Karpas-422 (cell line): ENCODE measurements at regions not wholly inside any gene's neighbourhood (a gene's known extent, or its start where the extent isn't known, plus 50 kb on each side); places are given as distances from the start of the nearest gene placed in this dataset.

Experiments used
- DNase-seq: peaks from one replicate; pipeline ENCODE4 v3.0.0-alpha.2; 2015
- H2AFZ ChIP-seq: fragments of 200-600 bp; sonication (generic); 2 replicates; pipeline ENCODE4 v1.6.1; 2014; ENCODE audit warnings: antibody characterized with exemption, low read length, mixed read lengths
- H3K27ac ChIP-seq: fragments of 200-600 bp; sonication (generic); 2 replicates; pipeline ENCODE4 v1.5.1; 2014; ENCODE audit warnings: mild to moderate bottlenecking, low read length, moderate library complexity
- H3K27me3 ChIP-seq: fragments of 200-600 bp; sonication (generic); 2 replicates; pipeline ENCODE4 v1.6.1; 2014; ENCODE audit warnings: low read length, mixed read lengths
- H3K36me3 ChIP-seq: fragments of 200-600 bp; sonication (generic); 2 replicates; pipeline ENCODE4 v1.6.1; 2014; ENCODE audit warnings: low read length, mixed read lengths; ENCODE audit not compliant: insufficient read depth
- H3K4me1 ChIP-seq: fragments of 200-600 bp; sonication (generic); 2 replicates; pipeline ENCODE4 v1.6.1; 2014; ENCODE audit warnings: mild to moderate bottlenecking, low read length, mixed read lengths
- H3K4me2 ChIP-seq: fragments of 200-600 bp; sonication (generic); 2 replicates; pipeline ENCODE4 v1.6.1; 2014; ENCODE audit warnings: low read length, low read depth, mild to moderate bottlenecking; ENCODE audit not compliant: poor library complexity, severe bottlenecking
- H3K4me3 ChIP-seq: fragments of 200-600 bp; sonication (generic); 2 replicates; pipeline ENCODE4 v1.5.1; 2014; ENCODE audit warnings: mild to moderate bottlenecking, antibody characterized with exemption, low read length, mixed read lengths
- H3K79me2 ChIP-seq: fragments of 200-600 bp; sonication (generic); 2 replicates; pipeline ENCODE4 v1.6.1; 2014; ENCODE audit warnings: mild to moderate bottlenecking, low read length, mixed read lengths
- H3K9ac ChIP-seq: fragments of 200-600 bp; sonication (generic); 2 replicates; pipeline ENCODE4 v1.6.0; 2014; ENCODE audit warnings: low read length
- H3K9me2 ChIP-seq: fragments of 200-600 bp; sonication (generic), shearing (Covaris generic); replicated peaks from 2 replicates; pipeline ENCODE4 v1.6.0; 2014; ENCODE audit warnings: mild to moderate bottlenecking, low read length, moderate library complexity; ENCODE audit not compliant: insufficient read depth
- H3K9me3 ChIP-seq: fragments of 300-700, 200-600 bp; sonication (generic); 2 replicates; pipeline ENCODE4 v1.6.1; 2014; ENCODE audit warnings: low read length, mixed read lengths
- H4K20me1 ChIP-seq: fragments of 200-600 bp; sonication (generic); 2 replicates; pipeline ENCODE4 v1.6.1; 2014; ENCODE audit warnings: mild to moderate bottlenecking, antibody characterized with exemption, low read length, low read depth; ENCODE audit not compliant: insufficient read depth

DNA sequence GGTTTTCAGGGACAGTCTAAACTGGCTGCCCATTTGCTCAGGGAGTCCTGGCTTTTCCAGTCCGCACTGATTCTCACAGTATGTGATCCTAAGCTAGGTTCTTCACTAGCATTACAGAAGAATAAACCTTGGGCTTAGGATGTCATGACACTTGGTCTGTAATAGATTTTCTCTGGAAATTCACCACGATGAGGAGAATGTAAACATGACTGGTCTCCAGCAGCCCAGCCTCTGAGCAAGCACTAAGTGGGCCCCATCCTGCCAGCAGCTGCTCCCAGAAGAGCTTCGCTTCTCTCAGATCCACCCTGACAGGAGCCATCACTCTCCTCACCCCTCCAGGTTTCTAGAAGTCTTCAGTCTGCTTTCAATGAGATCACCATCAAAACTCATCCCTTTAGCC, 103.7 kb upstream of the ZPBP start:
- H3K27ac ChIP-seq = no peak overlapping the region
- H2AFZ ChIP-seq = no peak overlapping the region
- no peaks in the 10 kb centered on the region for H3K4me1 ChIP-seq
- H3K9me2 ChIP-seq = no peaks in the 10 kb centered on the region
- H3K27me3 ChIP-seq = no peaks in the 10 kb centered on the region; the same call in 1 of the 2 replicates
- no peak for DNase-seq
- no peak overlapping the region for H3K4me3 ChIP-seq
- H3K9ac ChIP-seq = no peak overlapping the region
- H4K20me1 ChIP-seq = no peaks in the 10 kb centered on the region
- H3K4me2 ChIP-seq = no peak overlapping the region
- no peaks in the 10 kb centered on the region for H3K79me2 ChIP-seq
- H3K9me3 ChIP-seq = no peaks in the 10 kb centered on the region
- H3K36me3 ChIP-seq = no peaks in the 10 kb centered on the region

GRCh38 chr7:50190776-50191175, 97.7 kb upstream of the ZPBP start:
- H3K4me1 ChIP-seq = no peaks in the 10 kb centered on the region
- no peak for DNase-seq
- no peaks in the 10 kb centered on the region for H4K20me1 ChIP-seq
- no peak overlapping the region for H3K4me3 ChIP-seq
- H3K79me2 ChIP-seq = no peaks in the 10 kb centered on the region
- H2AFZ ChIP-seq = no peak overlapping the region
- no peaks in the 10 kb centered on the region; the same call in 1 of the 2 replicates for H3K27me3 ChIP-seq
- H3K9ac ChIP-seq = no peak overlapping the region
- H3K4me2 ChIP-seq = no peak overlapping the region
- no peak overlapping the region for H3K27ac ChIP-seq
- no peaks in the 10 kb centered on the region for H3K9me3 ChIP-seq
- H3K36me3 ChIP-seq = no peaks in the 10 kb centered on the region
- H3K9me2 ChIP-seq = no peaks in the 10 kb centered on the region

DNA sequence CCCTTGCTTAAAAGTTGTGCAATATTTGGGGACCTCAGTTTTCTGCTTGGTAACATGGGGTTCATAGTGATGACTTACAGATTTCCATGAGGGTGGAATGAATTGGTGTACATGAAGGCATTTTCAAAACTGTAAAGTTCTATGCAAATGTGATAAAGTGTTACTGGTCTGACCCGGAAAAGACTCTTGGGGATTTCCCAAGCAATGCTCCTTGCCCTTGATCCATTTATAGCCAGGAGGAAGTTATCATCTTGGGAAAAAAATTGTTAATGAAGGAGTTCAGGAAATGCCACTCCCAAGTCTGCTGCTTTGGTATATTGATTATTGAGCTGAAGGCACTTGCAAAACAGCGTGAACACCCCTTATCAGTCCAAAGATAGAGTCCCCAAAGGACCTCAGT, 96.3 kb upstream of the ZPBP start:
- no peak for DNase-seq
- no peaks in the 10 kb centered on the region for H3K79me2 ChIP-seq
- H4K20me1 ChIP-seq = no peaks in the 10 kb centered on the region
- no peak overlapping the region for H3K4me3 ChIP-seq
- no peaks in the 10 kb centered on the region for H3K36me3 ChIP-seq
- H2AFZ ChIP-seq = no peak overlapping the region
- H3K27me3 ChIP-seq = no peaks in the 10 kb centered on the region; the same call in 1 of the 2 replicates
- no peak overlapping the region for H3K4me2 ChIP-seq
- no peaks in the 10 kb centered on the region for H3K4me1 ChIP-seq
- H3K9me3 ChIP-seq = no peaks in the 10 kb centered on the region
- H3K27ac ChIP-seq = no peak overlapping the region
- H3K9me2 ChIP-seq = no peaks in the 10 kb centered on the region
- H3K9ac ChIP-seq = no peak overlapping the region

GRCh38 chr7:50185951-50186682, 93.1 kb upstream of the ZPBP start:
- H4K20me1 ChIP-seq = no peaks in the 10 kb centered on the region
- H3K4me1 ChIP-seq = no peaks in the 10 kb centered on the region
- no peak overlapping the region for H3K27ac ChIP-seq
- H3K4me2 ChIP-seq = no peak overlapping the region
- H3K9me3 ChIP-seq = no peaks in the 10 kb centered on the region
- no peaks in the 10 kb centered on the region for H3K27me3 ChIP-seq
- H3K9ac ChIP-seq = no peak overlapping the region
- H3K79me2 ChIP-seq = no peaks in the 10 kb centered on the region
- no peak for DNase-seq
- H3K9me2 ChIP-seq = no peaks in the 10 kb centered on the region
- H3K4me3 ChIP-seq = no peak overlapping the region
- no peaks in the 10 kb centered on the region for H3K36me3 ChIP-seq
- H2AFZ ChIP-seq = no peak overlapping the region

DNA sequence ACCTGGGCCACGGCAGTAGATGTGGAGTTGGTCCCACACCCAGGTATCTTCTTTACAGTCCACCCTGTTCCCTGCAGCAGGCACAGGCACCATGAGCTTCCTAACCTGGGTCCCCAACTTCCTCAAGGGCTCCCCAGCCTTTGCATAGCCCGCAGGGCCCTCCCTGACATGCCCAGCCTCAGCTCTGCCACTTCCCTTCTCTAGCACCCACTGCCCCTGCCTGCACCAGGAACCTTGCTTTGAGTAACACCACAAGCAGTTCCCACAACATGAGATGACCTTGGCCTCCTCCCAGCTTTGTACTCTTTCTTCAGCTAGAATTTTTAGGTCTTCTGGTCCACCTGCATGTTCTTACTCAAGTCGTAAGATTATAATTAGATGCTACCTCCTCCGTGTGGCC, 92.2 kb upstream of the ZPBP start:
- H3K9me2 ChIP-seq = no peaks in the 10 kb centered on the region
- no peak for DNase-seq
- no peaks in the 10 kb centered on the region for H4K20me1 ChIP-seq
- H3K4me1 ChIP-seq = no peaks in the 10 kb centered on the region
- no peaks in the 10 kb centered on the region for H3K79me2 ChIP-seq
- no peaks in the 10 kb centered on the region for H3K27me3 ChIP-seq
- H3K4me3 ChIP-seq = no peak overlapping the region
- no peaks in the 10 kb centered on the region for H3K36me3 ChIP-seq
- no peak overlapping the region for H2AFZ ChIP-seq
- H3K9me3 ChIP-seq = no peaks in the 10 kb centered on the region
- no peak overlapping the region for H3K4me2 ChIP-seq
- H3K27ac ChIP-seq = no peak overlapping the region
- no peak overlapping the region for H3K9ac ChIP-seq

- Histone ChIP-seq H3K9me2 (no peaks in the 10 kb centered on the region), H3K4me1 (no peaks in the 10 kb centered on the region), H3K4me2 (no peak overlapping the region), H2AFZ (no peak overlapping the region), H4K20me1 (no peaks in the 10 kb centered on the region), H3K79me2 (no peaks in the 10 kb centered on the region), H3K27ac (no peak overlapping the region), H3K4me3 (no peak overlapping the region), H3K27me3 (no peaks in the 10 kb centered on the region), H3K9me3 (no peaks in the 10 kb centered on the region), H3K9ac (no peak overlapping the region), H3K36me3 (no peaks in the 10 kb centered on the region)
- no peak for DNase-seq
Measured at GRCh38 chr7:50184271-50184990, 91.4 kb upstream of the ZPBP start.

DNA sequence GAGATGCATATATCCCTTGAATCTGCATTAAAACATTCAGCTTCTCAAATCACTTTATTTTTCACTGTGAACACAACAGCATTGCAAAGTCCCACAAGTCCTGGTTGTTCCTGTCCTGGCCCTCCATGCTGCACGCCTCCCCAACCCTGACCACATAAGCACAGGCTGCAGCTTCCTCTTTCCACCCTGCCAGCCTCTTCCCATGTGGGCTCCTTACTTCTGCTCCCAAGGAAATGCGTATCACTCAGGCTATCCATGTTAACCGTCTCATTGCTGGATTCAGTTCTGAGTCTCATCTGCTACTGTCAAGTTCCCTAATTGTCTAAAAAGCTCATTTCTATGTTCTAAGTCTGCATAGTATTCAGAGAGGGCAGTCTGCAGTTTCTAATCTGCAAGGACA, 89.7 kb upstream of the ZPBP start:
- H3K27ac ChIP-seq = no peak overlapping the region
- no peaks in the 10 kb centered on the region for H3K9me2 ChIP-seq
- no peak for DNase-seq
- no peaks in the 10 kb centered on the region for H3K27me3 ChIP-seq
- H3K9me3 ChIP-seq = no peaks in the 10 kb centered on the region
- no peak overlapping the region for H3K4me2 ChIP-seq
- H2AFZ ChIP-seq = no peak overlapping the region
- H3K4me1 ChIP-seq = no peaks in the 10 kb centered on the region
- no peak overlapping the region for H3K4me3 ChIP-seq
- H3K9ac ChIP-seq = no peak overlapping the region
- H3K79me2 ChIP-seq = no peaks in the 10 kb centered on the region
- H4K20me1 ChIP-seq = no peaks in the 10 kb centered on the region
- H3K36me3 ChIP-seq = no peaks in the 10 kb centered on the region

DNA sequence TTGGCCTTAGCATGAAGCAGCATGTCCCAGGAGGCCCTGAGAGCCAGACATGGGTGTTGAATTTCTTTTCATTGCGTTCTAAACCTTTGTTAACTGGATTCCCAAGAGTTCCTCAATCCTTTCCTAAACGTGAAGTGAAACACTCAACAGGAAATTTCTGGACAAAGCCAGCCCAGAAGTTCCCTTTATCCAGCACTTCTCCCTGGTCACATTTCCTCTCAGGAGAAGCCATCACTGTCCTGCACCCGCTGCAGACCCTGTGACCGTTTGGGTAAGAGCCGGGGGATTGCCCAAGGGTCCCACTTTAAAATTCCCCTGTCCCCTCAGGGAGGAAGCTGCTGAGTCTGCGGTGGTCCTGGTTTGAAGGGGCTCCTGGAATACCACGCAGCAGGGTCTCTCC, 88.0 kb upstream of the ZPBP start:
- H2AFZ ChIP-seq = no peak overlapping the region
- no peaks in the 10 kb centered on the region for H4K20me1 ChIP-seq
- no peaks in the 10 kb centered on the region for H3K79me2 ChIP-seq
- no peak overlapping the region for H3K4me2 ChIP-seq
- H3K36me3 ChIP-seq = no peaks in the 10 kb centered on the region
- H3K9me3 ChIP-seq = no peaks in the 10 kb centered on the region
- H3K4me3 ChIP-seq = no peak overlapping the region
- no peaks in the 10 kb centered on the region for H3K27me3 ChIP-seq
- no peak overlapping the region for H3K9ac ChIP-seq
- H3K4me1 ChIP-seq = no peaks in the 10 kb centered on the region
- no peaks in the 10 kb centered on the region for H3K9me2 ChIP-seq
- no peak overlapping the region for H3K27ac ChIP-seq
- DNase-seq = no peak
